ENCODE measurements at regions not wholly inside any gene's neighbourhood (a gene's known extent, or its start where the extent isn't known, plus 50 kb on each side); places are given as distances from the start of the nearest gene placed in this dataset.

DNA sequence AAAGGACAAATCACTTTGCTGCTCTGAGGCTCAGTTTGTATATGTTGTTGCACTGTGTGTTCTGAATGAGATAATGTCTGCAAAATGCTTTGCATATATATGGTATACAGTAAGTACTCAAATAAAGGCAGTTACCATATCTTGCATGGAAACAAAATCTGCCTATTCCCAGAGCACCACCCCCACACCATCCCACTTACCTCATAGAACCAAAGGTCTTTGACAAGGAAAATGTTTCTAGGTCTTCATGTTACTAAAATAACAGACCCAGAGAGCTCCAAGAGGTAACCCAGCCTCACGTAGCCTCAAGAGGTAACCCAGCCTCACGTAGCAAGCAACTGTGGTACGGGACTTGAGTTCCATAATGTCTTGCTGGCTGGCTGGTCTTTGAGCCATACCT is 71.6 kb upstream of the CMKLR1 start:
- H3K27ac Mint-ChIP-seq, result no peak overlapping the region
- H3K9me3 Mint-ChIP-seq, result no peaks in the 10 kb centered on the region
- intact Hi-C loops (cut with micrococcal nuclease), result no loop called here
- no peaks in the 10 kb centered on the region for H3K4me1 Mint-ChIP-seq
- no peaks in the 10 kb centered on the region for H3K36me3 Mint-ChIP-seq (ENCODE audit: low read depth)
- DNase-seq, result no peak
- H3K27me3 Mint-ChIP-seq, result peaks cover 1% of the 10 kb centered on the region
- H3K4me3 Mint-ChIP-seq, result no peak overlapping the region

DNA sequence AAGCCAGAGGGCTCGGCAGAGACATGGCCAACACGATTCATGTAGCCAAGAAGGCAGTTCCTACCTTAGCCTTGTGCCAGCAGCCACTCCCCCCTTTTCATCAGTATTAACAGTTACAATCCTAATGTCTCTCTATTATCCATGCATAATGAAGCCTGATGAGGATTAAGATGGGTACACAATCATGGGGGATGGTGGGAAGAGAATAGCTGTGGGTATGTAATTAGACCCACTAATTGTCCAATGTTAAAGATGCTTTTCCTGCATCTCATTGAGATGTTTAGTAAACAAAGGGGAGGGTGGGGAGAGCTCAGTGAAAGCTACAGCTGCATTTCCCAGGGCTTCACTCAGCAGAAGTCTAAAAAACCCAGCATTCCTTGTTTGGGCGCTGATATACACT is 70.4 kb upstream of the CMKLR1 start:
- peaks cover 1% of the 10 kb centered on the region for H3K27me3 Mint-ChIP-seq
- DNase-seq, result no peak
- no peaks in the 10 kb centered on the region for H3K9me3 Mint-ChIP-seq
- H3K36me3 Mint-ChIP-seq (ENCODE audit: low read depth), result no peaks in the 10 kb centered on the region
- intact Hi-C loops (cut with micrococcal nuclease), result no loop called here
- no peaks in the 10 kb centered on the region for H3K4me1 Mint-ChIP-seq
- H3K27ac Mint-ChIP-seq, result no peak overlapping the region
- no peak overlapping the region for H3K4me3 Mint-ChIP-seq

DNA sequence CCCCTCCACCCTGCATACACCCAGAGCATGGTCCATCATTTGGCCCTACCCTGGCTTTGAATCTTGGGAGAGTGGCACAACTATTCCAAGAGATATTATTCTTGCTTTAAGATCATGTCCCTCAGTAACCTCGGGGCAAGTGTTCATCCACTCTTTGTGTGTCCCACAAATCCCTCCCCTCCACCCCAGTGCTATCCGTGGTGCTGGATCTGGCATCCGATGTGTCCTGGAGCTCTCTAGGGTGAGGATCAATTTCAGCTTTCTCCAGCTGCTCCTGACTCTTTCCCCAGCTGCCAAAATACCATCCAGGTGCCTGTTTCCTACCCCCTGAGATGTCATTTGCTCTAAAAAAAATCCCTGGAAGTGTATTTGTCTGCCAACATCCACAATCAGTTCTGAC is 64.8 kb upstream of the CMKLR1 start:
- intact Hi-C loops (cut with micrococcal nuclease), result no loop called here
- Mint-ChIP-seq H3K27me3 (no peaks in the 10 kb centered on the region), H3K27ac (no peak overlapping the region), H3K4me3 (no peak overlapping the region), H3K4me1 (no peaks in the 10 kb centered on the region), H3K9me3 (no peaks in the 10 kb centered on the region), H3K36me3 (ENCODE audit: low read depth) (no peaks in the 10 kb centered on the region)
- no peak for DNase-seq

DNA sequence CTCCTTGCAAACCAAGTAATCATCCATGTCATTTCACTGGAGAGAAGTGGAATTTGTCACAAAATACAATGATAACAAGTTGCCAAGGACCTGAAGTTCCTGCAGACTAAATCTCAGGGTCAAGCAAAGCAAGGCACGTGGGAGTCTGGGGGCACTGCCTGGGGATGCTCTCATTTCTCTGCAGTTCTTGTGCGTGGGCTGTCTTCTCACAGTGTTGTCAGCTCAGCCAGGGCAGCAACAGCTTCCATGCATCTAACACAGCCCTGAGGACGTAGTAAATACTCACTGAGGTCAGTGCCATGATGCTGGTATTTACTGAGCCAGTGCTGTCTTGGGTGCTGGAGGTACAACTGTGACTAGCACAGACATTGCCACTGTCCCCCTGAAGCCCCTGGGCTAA is 62.9 kb upstream of the CMKLR1 start:
- Mint-ChIP-seq H3K9me3 (peaks cover 3% of the 10 kb centered on the region), H3K27ac (no peak overlapping the region), H3K27me3 (no peaks in the 10 kb centered on the region), H3K4me1 (no peaks in the 10 kb centered on the region), H3K36me3 (ENCODE audit: low read depth) (no peaks in the 10 kb centered on the region), H3K4me3 (no peak overlapping the region)
- intact Hi-C loops (cut with micrococcal nuclease), result no loop called here
- DNase-seq, result no peak

DNA sequence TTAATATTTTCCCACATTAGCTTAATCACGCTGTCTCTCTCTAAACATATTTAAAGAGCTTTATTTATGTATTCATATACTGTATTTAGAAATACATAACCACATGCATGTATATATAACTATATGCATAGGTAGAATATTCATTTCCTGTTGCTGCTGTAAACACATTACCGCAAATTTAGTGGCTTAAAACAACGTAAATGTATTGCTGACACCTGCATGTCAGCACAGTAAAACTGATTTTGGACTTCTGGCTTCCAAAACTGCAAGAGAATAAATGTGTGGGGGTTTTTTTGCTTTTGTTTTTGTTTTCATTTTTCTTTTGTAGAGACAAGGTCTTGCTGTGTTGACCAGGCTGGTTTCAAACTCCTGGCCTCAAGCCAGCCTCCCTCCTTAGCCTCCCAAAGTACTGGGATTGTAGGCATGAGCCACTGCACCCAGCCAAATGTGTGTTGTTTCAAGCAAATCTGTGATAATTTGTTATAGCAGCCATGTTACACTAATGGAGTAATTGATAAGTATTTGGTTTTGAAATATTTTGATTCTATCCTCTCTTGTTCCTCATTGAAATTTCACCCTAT is 61.9 kb upstream of the CMKLR1 start:
- H3K4me3 Mint-ChIP-seq, result no peak overlapping the region
- no peaks in the 10 kb centered on the region for H3K36me3 Mint-ChIP-seq (ENCODE audit: low read depth)
- intact Hi-C loops (cut with micrococcal nuclease), result no loop called here
- no peaks in the 10 kb centered on the region for H3K27me3 Mint-ChIP-seq
- peaks cover 9% of the 10 kb centered on the region for H3K9me3 Mint-ChIP-seq
- DNase-seq, result no peak
- H3K27ac Mint-ChIP-seq, result no peak overlapping the region
- no peaks in the 10 kb centered on the region for H3K4me1 Mint-ChIP-seq

DNA sequence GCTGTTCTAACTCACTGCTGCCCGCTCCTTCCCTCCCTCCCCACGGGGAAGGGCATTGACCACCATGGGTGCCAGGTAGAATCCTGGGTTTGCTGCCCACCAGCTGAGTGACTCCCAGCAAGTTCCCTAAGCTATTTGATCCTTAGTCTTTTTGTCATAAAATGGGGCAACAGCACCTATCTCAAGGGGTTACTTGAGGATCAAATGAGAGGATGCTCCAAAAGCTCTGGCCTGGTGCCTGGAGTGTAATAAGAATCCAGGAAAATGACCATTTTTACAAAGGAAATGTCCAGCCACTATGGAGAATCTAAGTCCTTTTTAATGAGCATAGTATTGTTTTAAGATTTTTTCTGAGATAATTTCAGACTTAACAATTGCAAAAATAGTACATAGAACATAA is 61.4 kb upstream of the CMKLR1 start:
- intact Hi-C loops (cut with micrococcal nuclease), result no loop called here
- Mint-ChIP-seq H3K36me3 (ENCODE audit: low read depth) (no peaks in the 10 kb centered on the region), H3K4me3 (no peak overlapping the region), H3K4me1 (no peaks in the 10 kb centered on the region), H3K27me3 (no peaks in the 10 kb centered on the region), H3K27ac (no peak overlapping the region), H3K9me3 (peaks cover 9% of the 10 kb centered on the region)
- DNase-seq, result no peak

DNA sequence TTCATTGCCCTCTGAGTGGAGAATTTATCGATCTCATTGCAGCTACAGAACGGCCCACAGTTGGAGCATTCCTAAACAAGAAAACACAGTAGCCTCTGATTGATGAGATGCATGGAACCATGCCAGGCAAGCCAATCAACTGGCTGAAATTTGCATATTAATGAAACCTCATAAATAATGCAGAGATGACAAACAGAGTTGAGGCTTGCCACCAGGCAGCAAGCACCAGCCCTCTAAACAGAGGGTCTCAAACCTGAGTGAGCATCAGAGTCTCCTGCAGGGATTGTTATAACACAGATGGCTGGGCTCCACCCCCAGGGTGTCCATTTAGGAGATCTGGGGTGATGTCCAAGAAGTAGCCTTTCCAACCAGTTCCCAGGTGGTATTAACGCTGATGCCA is 60.9 kb upstream of the CMKLR1 start:
- Mint-ChIP-seq H3K27me3 (no peaks in the 10 kb centered on the region), H3K9me3 (peaks cover 9% of the 10 kb centered on the region), H3K36me3 (ENCODE audit: low read depth) (no peaks in the 10 kb centered on the region), H3K27ac (no peak overlapping the region), H3K4me1 (no peaks in the 10 kb centered on the region), H3K4me3 (no peak overlapping the region)
- DNase-seq, result no peak
- intact Hi-C loops (cut with micrococcal nuclease), result no loop called here

DNA sequence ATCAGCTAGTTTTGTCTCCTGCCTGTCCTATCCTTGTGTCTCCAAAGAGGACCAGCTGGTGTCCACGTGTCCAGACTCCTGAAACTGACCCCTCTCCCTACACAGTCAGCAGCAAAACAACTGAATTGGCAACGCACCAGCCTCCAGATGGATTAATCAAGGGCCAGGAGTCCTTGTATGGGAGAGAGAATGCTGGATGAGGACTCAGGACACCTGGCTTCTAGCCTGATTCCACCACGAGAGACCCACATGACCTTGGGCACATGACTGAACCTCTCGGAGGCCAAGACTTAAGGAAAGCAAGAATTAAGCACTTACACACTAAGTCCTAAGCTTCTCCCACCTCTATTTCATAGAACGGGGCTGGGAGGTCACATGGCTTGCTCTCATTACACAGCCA is 60.4 kb upstream of the CMKLR1 start:
- Mint-ChIP-seq H3K9me3 (peaks cover 9% of the 10 kb centered on the region), H3K4me3 (no peak overlapping the region), H3K27ac (no peak overlapping the region), H3K27me3 (no peaks in the 10 kb centered on the region), H3K36me3 (ENCODE audit: low read depth) (no peaks in the 10 kb centered on the region), H3K4me1 (no peaks in the 10 kb centered on the region)
- DNase-seq, result no peak
- intact Hi-C loops (cut with micrococcal nuclease), result no loop called here

DNA sequence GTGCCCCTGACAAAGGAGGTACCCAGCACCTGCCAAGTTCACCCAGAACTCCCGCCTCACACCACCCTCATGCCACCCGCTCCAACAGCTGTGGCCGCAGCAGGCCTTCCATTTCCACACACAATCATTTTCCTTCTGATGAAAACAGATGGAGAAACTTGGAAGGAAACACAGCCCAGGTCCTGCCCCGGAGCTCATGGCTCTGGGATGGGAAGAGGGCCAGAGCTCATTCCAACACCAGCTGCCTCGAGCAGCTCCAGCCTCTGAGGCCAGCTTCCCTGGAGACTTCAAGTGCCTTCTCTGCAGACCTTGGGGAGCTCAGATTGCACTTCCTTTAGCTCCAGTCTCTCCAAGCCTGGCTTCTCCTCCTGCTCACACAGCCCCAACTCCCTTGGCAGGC is 55.1 kb upstream of the CMKLR1 start:
- no peak for DNase-seq
- no peak overlapping the region for H3K27ac Mint-ChIP-seq
- intact Hi-C loops (cut with micrococcal nuclease), result no loop called here
- no peaks in the 10 kb centered on the region for H3K27me3 Mint-ChIP-seq
- H3K4me3 Mint-ChIP-seq, result no peak overlapping the region
- no peaks in the 10 kb centered on the region for H3K36me3 Mint-ChIP-seq (ENCODE audit: low read depth)
- H3K4me1 Mint-ChIP-seq, result no peaks in the 10 kb centered on the region
- H3K9me3 Mint-ChIP-seq, result peaks cover 9% of the 10 kb centered on the region

DNA sequence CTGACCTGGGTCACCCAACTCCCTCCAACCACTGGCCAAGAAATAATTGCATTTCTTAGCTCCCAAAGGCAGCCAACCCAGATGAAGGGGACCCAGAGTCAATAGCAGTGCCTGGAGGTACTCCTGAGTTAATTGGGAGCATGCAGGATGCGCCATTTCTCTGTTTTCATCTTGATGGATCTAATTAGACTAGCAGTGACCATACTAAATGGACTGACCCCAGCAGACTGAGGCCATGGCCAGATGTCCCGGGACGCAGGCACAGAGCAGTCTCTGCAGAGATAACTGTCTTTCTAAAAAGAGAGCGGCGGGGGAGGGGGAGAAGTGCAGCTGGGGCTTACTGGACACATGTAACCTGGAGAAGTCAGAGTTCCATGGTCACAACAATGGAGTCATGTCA is 53.2 kb upstream of the CMKLR1 start:
- no peak overlapping the region for H3K4me3 Mint-ChIP-seq
- H3K9me3 Mint-ChIP-seq, result peaks cover 9% of the 10 kb centered on the region
- intact Hi-C loops (cut with micrococcal nuclease), result no loop called here
- no peaks in the 10 kb centered on the region for H3K27me3 Mint-ChIP-seq
- no peaks in the 10 kb centered on the region for H3K4me1 Mint-ChIP-seq
- H3K36me3 Mint-ChIP-seq (ENCODE audit: low read depth), result no peaks in the 10 kb centered on the region
- no peak overlapping the region for H3K27ac Mint-ChIP-seq
- DNase-seq, result no peak

DNA sequence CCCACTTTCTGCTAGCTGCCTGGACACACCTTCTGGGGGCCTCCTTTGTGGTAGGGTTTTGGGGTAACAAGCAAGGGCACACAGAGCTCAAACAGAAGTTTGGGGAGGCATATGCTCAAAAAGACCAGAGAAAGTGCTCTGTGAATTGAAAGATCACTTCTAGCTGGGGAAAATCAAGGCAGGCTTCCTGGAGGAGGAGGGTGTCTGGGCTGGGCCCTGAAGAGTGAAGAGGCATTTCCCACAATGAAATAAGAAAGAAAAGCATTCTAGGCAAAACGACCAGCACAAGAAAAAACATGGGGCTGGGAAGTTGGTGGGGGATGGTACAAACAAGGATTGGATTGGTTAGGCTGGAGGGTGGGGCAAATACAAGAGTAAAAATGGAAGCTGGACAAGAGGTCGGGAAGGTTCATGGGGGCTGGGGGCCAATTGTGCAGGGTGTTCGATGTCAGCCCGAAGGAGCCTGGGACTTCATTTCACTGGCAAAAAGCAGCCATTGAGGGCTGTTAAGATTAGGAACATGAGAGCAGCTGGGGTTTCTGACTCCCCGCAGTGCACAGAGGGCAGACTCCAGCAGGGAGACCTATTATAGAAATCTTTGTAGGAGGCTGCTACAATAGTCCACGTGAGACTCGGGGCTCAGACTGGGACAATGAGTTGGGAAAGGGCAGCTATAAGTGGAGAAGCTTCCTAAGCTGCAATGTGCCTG is 51.5 kb upstream of the CMKLR1 start:
- H3K27ac Mint-ChIP-seq, result no peak overlapping the region

DNA sequence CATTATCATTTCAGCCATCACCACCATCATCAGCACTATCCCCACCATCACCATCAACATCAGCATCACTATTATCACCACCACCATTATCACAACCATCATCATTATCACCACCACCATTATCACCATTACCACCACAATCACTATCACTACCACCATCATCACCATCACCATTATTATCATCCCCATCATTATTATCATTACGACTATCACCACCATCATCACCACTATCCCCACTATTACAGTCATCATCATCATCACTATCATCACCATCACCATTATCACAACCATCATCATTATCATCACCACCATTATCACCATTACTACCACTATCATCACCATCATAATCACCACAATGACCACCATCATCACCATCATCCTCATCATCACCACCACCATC is 50.4 kb upstream of the CMKLR1 start:
- DNase-seq, result no peak
- H3K4me1 Mint-ChIP-seq, result no peaks in the 10 kb centered on the region
- no peak overlapping the region for H3K4me3 Mint-ChIP-seq
- intact Hi-C loops (cut with micrococcal nuclease), result no loop called here
- no peaks in the 10 kb centered on the region for H3K36me3 Mint-ChIP-seq (ENCODE audit: low read depth)
- no peaks in the 10 kb centered on the region for H3K9me3 Mint-ChIP-seq
- no peak overlapping the region for H3K27ac Mint-ChIP-seq
- H3K27me3 Mint-ChIP-seq, result no peaks in the 10 kb centered on the region

More for the DNA sequence above, 51.5 kb upstream of the CMKLR1 start:
- Mint-ChIP-seq H3K27me3 (no peaks in the 10 kb centered on the region), H3K4me1 (no peaks in the 10 kb centered on the region), H3K36me3 (ENCODE audit: low read depth) (no peaks in the 10 kb centered on the region), H3K9me3 (no peaks in the 10 kb centered on the region), H3K4me3 (no peak overlapping the region)
- intact Hi-C loops (cut with micrococcal nuclease), result no loop called here
- DNase-seq, result no peak

Measured in activated CD4-positive, alpha-beta T cell treated with anti-CD3 and anti-CD28 coated beads, Interleukin-2, amount 10 ng/mL, durations not matched to agents 24 days and 14 days (primary cell).